RWPE1 (cell line): ENCODE measurements at regions not wholly inside any gene's neighbourhood (a gene's known extent, or its start where the extent isn't known, plus 50 kb on each side); places are given as distances from the start of the nearest gene placed in this dataset.
A peak's percentile ranks its signal among the peaks of the same experiment; 100 is the strongest.

ENCODE experiments used
- CTCF ChIA-PET: fragments of 350-600 bp; sonication (Branson Sonifier 250); formaldehyde crosslinking; extraction: SDS; loops from one replicate; lab custom pipeline; 2021; lab: Yijun Ruan, JAX
- POLR2A ChIA-PET: fragments of 400-600 bp; formaldehyde crosslinking; extraction: SDS; loops from one replicate; lab custom pipeline; 2020; ENCODE audit warnings: antibody characterized with exemption; ENCODE audit not compliant: low non-redundant PET; lab: Yijun Ruan, JAX
- DNase-seq: peaks from one replicate; pipeline ENCODE4 v3.0.0; 2012; ENCODE audit warnings: low spot score
- H3K27ac ChIP-seq: fragments of 450-650 bp; 2 replicates; pipeline ENCODE4 v1.5.1; 2017
- CTCF ChIP-seq: fragments of 450-650 bp; conservative IDR thresholded peaks from 2 replicates; pipeline ENCODE4 v1.5.1; 2017; ENCODE audit warnings: low read depth, mild to moderate bottlenecking

- DNase-seq: peak; percentile 17
- POLR2A ChIA-PET: no interaction called here
Measured at GRCh38 chr15:47516558-47516957, 200.7 kb upstream of the SEMA6D start.

GRCh38 chr15:47516972-47517371 lies 200.3 kb upstream of the SEMA6D start:
- TF ChIP-seq CTCF: no peak
- DNase-seq: no peak
- POLR2A ChIA-PET: no interaction called here
- CTCF ChIA-PET: no interaction called here
- no peak overlapping the region for H3K27ac ChIP-seq

More at GRCh38 chr15:47516558-47516957, 200.7 kb upstream of the SEMA6D start:
- CTCF ChIA-PET: no interaction called here
- TF ChIP-seq CTCF: no peak
- H3K27ac ChIP-seq: no peak overlapping the region

- no peak for TF ChIP-seq CTCF
- CTCF ChIA-PET: interaction anchor here (0.7 kb wide), 1 partner anchor 52 kb away, joined by 4 read pairs; no protein-coding TSS in a partner anchor
- POLR2A ChIA-PET: no interaction called here
Measured at GRCh38 chr15:47517737-47518136, 199.6 kb upstream of the SEMA6D start.

GRCh38 chr15:47523681-47524475 lies 193.4 kb upstream of the SEMA6D start:
- ChIA-PET POLR2A (no interaction called here), CTCF (no interaction called here)
- H3K27ac ChIP-seq: no peak overlapping the region
- no peak for TF ChIP-seq CTCF
- DNase-seq: no peak

More at GRCh38 chr15:47517737-47518136, 199.6 kb upstream of the SEMA6D start:
- no peak overlapping the region for H3K27ac ChIP-seq
- DNase-seq: no peak

GRCh38 chr15:47529241-47529640 lies 188.1 kb upstream of the SEMA6D start:
- no peak for DNase-seq
- POLR2A ChIA-PET: no interaction called here
- no peak overlapping the region for H3K27ac ChIP-seq
- CTCF ChIA-PET: no interaction called here
- no peak for TF ChIP-seq CTCF

- H3K27ac ChIP-seq: no peak overlapping the region
- POLR2A ChIA-PET: no interaction called here
- CTCF ChIA-PET: interaction anchor here (0.7 kb wide), 1 partner anchor 12 kb away, joined by 3 read pairs; no protein-coding TSS in a partner anchor
- no peak for TF ChIP-seq CTCF
- DNase-seq: no peak
Measured at GRCh38 chr15:47534673-47535072, 182.6 kb upstream of the SEMA6D start.
